Heart left ventricle (tissue), 13 donors: ENCODE measurements at regions not wholly inside any gene's neighbourhood (a gene's known extent, or its start where the extent isn't known, plus 50 kb on each side); places are given as distances from the start of the nearest gene placed in this dataset.

ENCODE experiments used
- CTCF ChIP-seq, 12 donors: fragments of 200-600 bp; sonication (generic) in 4 of 12; IDR thresholded peaks; one replicate each; pipeline versions ENCODE4 v1.5.0 to v1.8.0; 2018 to 2022; ENCODE audit warnings: antibody characterized with exemption in 12 of 12, mild to moderate bottlenecking in 5 of 12
- POLR2A ChIP-seq, 2 donors: fragments of 450-650 bp; IDR thresholded peaks; one replicate each; pipeline ENCODE4 v1.6.1; 2017; ENCODE audit warnings: antibody characterized with exemption in 2 of 2, mild to moderate bottlenecking in 2 of 2, moderate library complexity in 2 of 2
- donor health status: ischemic (EF 13 %, LVEDD 7.1; RV severe dilation, severe dysfunction).
- donor health status: DM: no; HTN: yes; CAD: no.
- donor health status: DM: no; HTN: no; CAD: no.
- donor health status: ischemic (EF 25% LVEDD 6.9; RV normal size, moderate dysfunction).
- donor health status: ischemic (EF 25% LVEDD 5.7; RV mildly dilated, moderate dysfunction).
- donor health status: ischemic (EF 35%, LVEDD 5.7; RV mildly dilated, moderate dysfunction).
- donor health status: nonischemic (EF 11% LVEDD 7.7; RV severe dilation, severe dysfunction).
- donor health status: DM: yes; HTN: yes; CAD: no.
- donor health status: PGD.
- donor health status: ischemic (EF 29% LVEDD 5.4; RV normal size, mild dysfunction).
- donor health status: nonischemic (EF 23%, LVEDD 6.1; RV moderate dilation, normal function).

- TF ChIP-seq CTCF (IDR thresholded peaks at IDR 0.05) (no peak), POLR2A (IDR thresholded peaks at IDR 0.05) (no peak)
Measured at GRCh38 chr6:74689601-74690000, 516.3 kb downstream of the COL12A1 start.
